BLaER1 (cell line): ENCODE measurements at regions not wholly inside any gene's neighbourhood (a gene's known extent, or its start where the extent isn't known, plus 50 kb on each side); places are given as distances from the start of the nearest gene placed in this dataset.

Experiments
- H3K27ac ChIP-seq: shearing (Covaris generic); formaldehyde crosslinking; 2 replicates; pipeline ENCODE4 v1.8.1; 2022
- H3K27me3 ChIP-seq: shearing (Covaris generic); formaldehyde crosslinking; 2 replicates; pipeline ENCODE4 v1.8.1; 2022
- H3K36me3 ChIP-seq: shearing (Covaris generic); formaldehyde crosslinking; 2 replicates; pipeline ENCODE4 v1.8.1; 2022
- H3K4me1 ChIP-seq: shearing (Covaris generic); formaldehyde crosslinking; 2 replicates; pipeline ENCODE4 v1.8.1; 2022
- H3K4me2 ChIP-seq: shearing (Covaris generic); formaldehyde crosslinking; 2 replicates; pipeline ENCODE4 v1.8.1; 2022
- H3K4me3 ChIP-seq: shearing (Covaris generic); formaldehyde crosslinking; 2 replicates; pipeline ENCODE4 v1.8.1; 2022
- H3K9ac ChIP-seq: shearing (Covaris generic); formaldehyde crosslinking; 2 replicates; pipeline ENCODE4 v1.8.1; 2022
- H3K9me3 ChIP-seq: shearing (Covaris generic); formaldehyde crosslinking; 2 replicates; pipeline ENCODE4 v1.8.1; 2022
- H4K20me1 ChIP-seq: shearing (Covaris generic); formaldehyde crosslinking; 2 replicates; pipeline ENCODE4 v1.8.1; 2022
- Cebpa-rat ChIP-seq: shearing (Covaris generic); IDR thresholded peaks from 2 replicates; pipeline ENCODE4 v1.8.1; 2022

DNA sequence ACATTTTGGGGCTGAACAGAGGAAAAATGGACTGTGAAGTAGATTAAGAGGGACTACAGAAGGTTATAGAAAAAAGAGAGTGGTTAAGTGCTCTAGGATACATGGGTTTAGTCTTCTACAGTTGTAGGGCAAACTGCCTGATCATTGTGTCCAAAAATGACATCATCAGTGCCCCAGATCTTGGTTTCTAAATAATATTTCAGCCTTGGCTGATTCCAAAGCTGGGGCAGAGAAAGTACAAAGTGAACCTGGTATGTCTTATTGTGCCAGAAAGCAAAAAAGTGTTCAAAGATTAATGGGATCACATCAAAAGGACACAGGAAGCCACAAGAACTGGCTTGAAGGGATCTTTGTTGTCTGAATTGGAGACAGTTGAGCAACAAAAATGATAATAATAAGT is 97.1 kb upstream of the ZNF521 start:
- Histone ChIP-seq H3K27me3 (no peaks in the 10 kb centered on the region), H3K36me3 (no peaks in the 10 kb centered on the region), H3K4me1 (no peaks in the 10 kb centered on the region), H4K20me1 (no peaks in the 10 kb centered on the region), H3K9me3 (no peaks in the 10 kb centered on the region; the same call in 1 of the 2 replicates), H3K27ac (no peak overlapping the region), H3K4me2 (no peak overlapping the region), H3K9ac (no peak overlapping the region), H3K4me3 (no peak overlapping the region)
- TF ChIP-seq Cebpa-rat: no peak

DNA sequence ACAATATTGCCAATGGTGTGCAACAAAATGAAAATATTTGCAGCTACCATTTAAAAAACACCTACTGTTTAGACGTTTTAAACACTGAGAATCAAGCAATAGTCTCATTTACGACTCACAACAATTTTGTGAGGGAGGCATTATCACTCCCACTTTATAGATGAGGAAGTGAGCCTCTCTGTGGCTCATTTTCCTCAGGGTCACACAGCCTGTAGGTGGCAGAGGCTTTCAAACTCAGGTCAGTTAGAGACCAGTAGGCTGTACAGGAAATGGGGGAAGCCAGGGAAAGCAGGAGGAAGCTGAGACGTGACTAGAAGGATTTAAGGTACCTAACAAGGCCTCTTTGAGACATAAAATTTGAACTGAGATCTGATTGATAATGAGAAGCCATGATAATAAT is 95.0 kb upstream of the ZNF521 start:
- no peak overlapping the region for H3K9ac ChIP-seq
- H4K20me1 ChIP-seq: no peaks in the 10 kb centered on the region
- no peak overlapping the region for H3K4me3 ChIP-seq
- TF ChIP-seq Cebpa-rat: no peak
- no peaks in the 10 kb centered on the region for H3K36me3 ChIP-seq
- no peaks in the 10 kb centered on the region; the same call in 1 of the 2 replicates for H3K9me3 ChIP-seq
- no peaks in the 10 kb centered on the region for H3K27me3 ChIP-seq
- no peak overlapping the region for H3K27ac ChIP-seq
- H3K4me1 ChIP-seq: no peaks in the 10 kb centered on the region
- H3K4me2 ChIP-seq: no peak overlapping the region

DNA sequence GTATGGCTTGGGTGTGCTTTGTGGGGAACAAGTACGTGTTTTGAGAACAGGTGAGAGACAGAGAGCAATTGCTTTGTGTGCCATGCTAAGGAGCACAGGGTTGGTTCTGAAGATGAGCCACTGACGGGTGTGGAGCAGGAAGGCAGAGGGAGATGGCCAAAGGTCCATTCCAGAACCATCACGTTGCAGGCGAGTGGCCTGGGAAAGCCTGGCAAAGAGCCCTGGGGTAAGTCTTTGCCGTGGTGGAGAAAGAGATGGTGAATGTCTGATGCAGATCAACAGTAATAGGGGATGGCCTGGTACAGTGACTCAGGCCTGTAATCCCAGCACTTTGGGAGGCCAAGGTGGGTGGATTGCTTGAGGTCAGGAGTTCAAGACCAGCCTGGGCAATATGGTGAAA is 93.5 kb upstream of the ZNF521 start:
- no peak for TF ChIP-seq Cebpa-rat
- no peaks in the 10 kb centered on the region for H3K36me3 ChIP-seq
- H3K27me3 ChIP-seq: no peaks in the 10 kb centered on the region
- H3K27ac ChIP-seq: no peak overlapping the region
- H3K4me1 ChIP-seq: no peaks in the 10 kb centered on the region
- no peaks in the 10 kb centered on the region for H3K9me3 ChIP-seq
- H3K9ac ChIP-seq: no peak overlapping the region
- no peaks in the 10 kb centered on the region for H4K20me1 ChIP-seq
- no peak overlapping the region for H3K4me3 ChIP-seq
- no peak overlapping the region for H3K4me2 ChIP-seq

DNA sequence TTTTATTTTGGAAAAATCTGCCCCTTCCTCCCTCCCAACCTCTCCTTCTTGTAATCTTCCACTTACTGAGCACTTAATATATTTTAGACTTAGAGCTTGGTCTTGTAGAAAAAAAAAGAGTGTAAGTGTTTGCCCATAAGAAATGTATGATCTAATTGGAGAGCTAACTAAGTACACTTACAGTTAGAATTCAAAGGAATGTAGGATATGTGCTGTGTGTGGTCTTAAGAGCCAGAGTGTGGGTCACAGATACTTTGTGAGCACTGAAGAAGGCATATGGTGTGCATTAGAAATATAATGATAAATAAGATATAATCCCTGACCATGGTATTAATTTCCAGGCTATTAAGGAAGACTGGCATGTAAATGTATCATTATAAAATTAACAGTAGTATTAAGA is 91.8 kb upstream of the ZNF521 start:
- H3K4me3 ChIP-seq: no peak overlapping the region
- no peaks in the 10 kb centered on the region for H3K27me3 ChIP-seq
- H3K4me2 ChIP-seq: no peak overlapping the region
- H3K9me3 ChIP-seq: no peaks in the 10 kb centered on the region
- H3K9ac ChIP-seq: no peak overlapping the region
- H3K4me1 ChIP-seq: no peaks in the 10 kb centered on the region
- H4K20me1 ChIP-seq: no peaks in the 10 kb centered on the region
- H3K27ac ChIP-seq: no peak overlapping the region
- H3K36me3 ChIP-seq: no peaks in the 10 kb centered on the region
- TF ChIP-seq Cebpa-rat: no peak

DNA sequence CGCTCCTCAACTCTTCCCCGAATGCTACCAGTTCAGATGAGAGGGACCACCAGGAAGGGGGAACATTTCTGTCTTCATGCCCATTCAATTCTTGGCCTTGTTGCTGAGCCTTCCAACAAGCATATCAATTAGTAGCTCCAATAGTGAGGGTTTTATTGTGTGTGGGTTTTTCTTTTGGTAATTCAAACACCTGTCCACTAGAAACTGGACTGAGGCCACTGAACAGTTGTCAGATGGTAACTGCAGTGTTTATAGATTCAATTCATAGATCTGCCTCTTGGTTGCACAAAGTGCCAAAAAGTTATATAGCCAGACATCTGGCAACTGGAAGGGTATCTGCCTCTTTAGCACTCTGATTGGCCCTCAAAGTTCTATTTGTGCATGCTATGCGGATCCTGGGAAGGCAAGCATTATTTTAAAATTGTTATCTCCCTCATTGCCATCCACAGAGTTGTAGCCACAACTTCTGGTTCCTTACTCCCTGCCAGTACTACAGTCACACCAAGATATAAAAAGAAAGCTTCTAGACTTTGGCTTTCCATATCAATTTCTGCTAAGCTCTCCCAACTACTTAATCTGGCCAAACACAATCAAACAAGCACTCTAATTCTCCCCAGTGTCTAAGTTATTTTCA is 83.3 kb upstream of the ZNF521 start:
- H3K27me3 ChIP-seq: no peaks in the 10 kb centered on the region

DNA sequence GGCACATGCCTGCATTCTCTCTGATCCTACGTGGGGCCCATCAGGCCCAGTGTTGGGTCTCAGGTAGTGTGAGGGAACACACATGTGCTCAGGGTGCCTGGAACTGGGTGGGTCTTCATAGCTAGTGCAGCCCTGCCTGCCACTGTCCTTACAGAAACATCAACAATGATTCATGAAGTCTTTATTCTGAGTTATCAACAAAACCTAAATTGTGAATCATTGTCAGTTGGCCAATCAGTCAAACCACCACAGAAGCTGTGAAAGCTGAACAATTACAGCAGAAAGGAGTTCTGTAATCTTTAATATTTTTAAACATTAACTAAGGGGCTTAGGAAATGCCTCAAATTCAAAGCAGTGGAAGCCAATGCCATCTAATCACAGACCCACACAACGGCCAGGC is 82.8 kb upstream of the ZNF521 start:
- H3K36me3 ChIP-seq: no peaks in the 10 kb centered on the region
- no peaks in the 10 kb centered on the region for H4K20me1 ChIP-seq
- no peaks in the 10 kb centered on the region for H3K9me3 ChIP-seq
- no peak overlapping the region for H3K27ac ChIP-seq
- H3K4me2 ChIP-seq: no peak overlapping the region
- H3K27me3 ChIP-seq: no peaks in the 10 kb centered on the region
- H3K9ac ChIP-seq: no peak overlapping the region
- H3K4me1 ChIP-seq: no peaks in the 10 kb centered on the region
- no peak overlapping the region for H3K4me3 ChIP-seq
- TF ChIP-seq Cebpa-rat: no peak

More for the DNA sequence above, 83.3 kb upstream of the ZNF521 start:
- Histone ChIP-seq H3K4me1 (no peaks in the 10 kb centered on the region), H3K36me3 (no peaks in the 10 kb centered on the region), H3K4me2 (no peak overlapping the region), H3K27ac (no peak overlapping the region), H4K20me1 (no peaks in the 10 kb centered on the region), H3K9ac (no peak overlapping the region), H3K4me3 (no peak overlapping the region), H3K9me3 (no peaks in the 10 kb centered on the region)
- TF ChIP-seq Cebpa-rat: no peak

DNA sequence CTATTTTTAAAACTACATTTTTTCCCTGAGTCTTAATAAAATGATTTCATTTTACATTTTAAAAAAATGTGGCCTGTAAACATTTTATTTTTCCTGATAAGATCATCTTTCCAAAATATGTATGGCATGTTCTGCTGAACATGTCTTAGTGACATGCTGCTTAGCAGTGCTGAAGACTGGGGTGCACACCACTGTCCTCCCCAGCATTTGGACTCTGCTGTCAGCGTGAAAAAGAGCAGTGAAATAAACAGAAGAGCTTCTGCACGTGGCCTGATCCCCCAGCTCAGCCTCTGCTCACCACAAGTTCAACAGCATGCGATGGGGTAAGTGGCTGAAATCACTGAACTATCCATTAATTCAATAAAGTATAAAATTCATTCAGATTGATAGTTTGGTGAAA is 81.6 kb upstream of the ZNF521 start:
- Histone ChIP-seq H3K4me3 (no peak overlapping the region), H3K9ac (no peak overlapping the region), H3K4me1 (no peaks in the 10 kb centered on the region), H4K20me1 (no peaks in the 10 kb centered on the region), H3K36me3 (no peaks in the 10 kb centered on the region), H3K9me3 (no peaks in the 10 kb centered on the region), H3K4me2 (no peak overlapping the region), H3K27me3 (no peaks in the 10 kb centered on the region), H3K27ac (no peak overlapping the region)
- TF ChIP-seq Cebpa-rat: no peak

DNA sequence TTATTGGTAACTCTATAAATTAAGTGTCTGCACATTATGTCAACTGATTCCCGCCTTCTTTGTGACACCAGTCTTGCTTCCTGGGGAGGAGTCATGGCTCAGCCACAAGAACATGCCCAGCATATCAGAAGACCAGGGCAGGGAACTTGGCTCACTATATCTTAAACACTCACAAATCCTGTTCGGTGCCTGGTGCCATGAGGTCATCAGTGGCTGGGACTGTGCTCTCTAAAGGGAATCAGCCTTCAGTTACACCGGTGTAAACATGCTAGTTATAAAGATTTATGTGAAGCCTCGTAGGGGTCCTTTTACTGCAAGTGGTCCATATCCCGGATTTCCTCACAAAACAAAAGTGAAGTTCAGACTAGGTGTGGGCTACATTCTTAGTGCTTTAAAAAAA is 73.1 kb upstream of the ZNF521 start:
- Histone ChIP-seq H3K27ac (no peak overlapping the region), H4K20me1 (no peaks in the 10 kb centered on the region), H3K4me3 (no peak overlapping the region), H3K4me2 (no peak overlapping the region), H3K4me1 (peaks cover 11% of the 10 kb centered on the region), H3K9ac (no peak overlapping the region), H3K9me3 (no peaks in the 10 kb centered on the region), H3K27me3 (no peaks in the 10 kb centered on the region), H3K36me3 (no peaks in the 10 kb centered on the region)
- no peak for TF ChIP-seq Cebpa-rat

- H3K27ac ChIP-seq: no peak overlapping the region
- H3K4me2 ChIP-seq: no peak overlapping the region
- TF ChIP-seq Cebpa-rat: no peak
- H3K27me3 ChIP-seq: no peaks in the 10 kb centered on the region
- peaks cover 22% of the 10 kb centered on the region for H3K4me1 ChIP-seq
- H3K9ac ChIP-seq: no peak overlapping the region
- H3K36me3 ChIP-seq: no peaks in the 10 kb centered on the region
- no peak overlapping the region for H3K4me3 ChIP-seq
- H4K20me1 ChIP-seq: no peaks in the 10 kb centered on the region
- H3K9me3 ChIP-seq: no peaks in the 10 kb centered on the region
Measured at GRCh38 chr18:25423760-25424159, 71.8 kb upstream of the ZNF521 start.

- Histone ChIP-seq H3K4me1 (peaks cover 22% of the 10 kb centered on the region), H3K27me3 (no peaks in the 10 kb centered on the region), H3K27ac (no peak overlapping the region), H3K4me2 (no peak overlapping the region), H4K20me1 (no peaks in the 10 kb centered on the region), H3K4me3 (no peak overlapping the region), H3K36me3 (no peaks in the 10 kb centered on the region), H3K9me3 (no peaks in the 10 kb centered on the region), H3K9ac (no peak overlapping the region)
- TF ChIP-seq Cebpa-rat: no peak
Measured at GRCh38 chr18:25423267-25423666, 71.3 kb upstream of the ZNF521 start.

DNA sequence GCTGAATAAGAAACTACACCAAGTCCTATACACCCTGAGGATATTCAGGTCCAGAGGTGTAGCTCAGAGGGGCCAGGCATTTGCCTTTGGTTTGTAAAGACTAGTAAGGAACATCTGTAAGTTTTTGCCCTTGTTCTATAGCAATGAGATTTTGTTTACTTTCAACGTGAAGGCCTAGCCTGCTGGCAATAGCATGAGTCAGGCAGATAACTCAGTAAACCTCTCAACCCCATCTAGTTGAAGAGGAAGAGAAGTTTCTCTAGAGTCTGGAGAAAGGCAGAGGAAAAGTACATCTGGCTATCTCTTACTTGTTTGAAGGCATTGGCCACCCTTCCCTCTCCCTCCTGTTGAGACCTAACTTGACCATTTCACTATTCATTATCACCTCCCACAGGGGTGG is 70.3 kb upstream of the ZNF521 start:
- H3K4me2 ChIP-seq: no peak overlapping the region
- no peaks in the 10 kb centered on the region for H3K36me3 ChIP-seq
- H3K27me3 ChIP-seq: no peaks in the 10 kb centered on the region
- peaks cover 22% of the 10 kb centered on the region for H3K4me1 ChIP-seq
- TF ChIP-seq Cebpa-rat: no peak
- H3K9me3 ChIP-seq: no peaks in the 10 kb centered on the region
- H3K4me3 ChIP-seq: no peak overlapping the region
- H3K9ac ChIP-seq: no peak overlapping the region
- H3K27ac ChIP-seq: no peak overlapping the region
- H4K20me1 ChIP-seq: no peaks in the 10 kb centered on the region
